ENCODE measurements at regions not wholly inside any gene's neighbourhood (a gene's known extent, or its start where the extent isn't known, plus 50 kb on each side); places are given as distances from the start of the nearest gene placed in this dataset.

DNA sequence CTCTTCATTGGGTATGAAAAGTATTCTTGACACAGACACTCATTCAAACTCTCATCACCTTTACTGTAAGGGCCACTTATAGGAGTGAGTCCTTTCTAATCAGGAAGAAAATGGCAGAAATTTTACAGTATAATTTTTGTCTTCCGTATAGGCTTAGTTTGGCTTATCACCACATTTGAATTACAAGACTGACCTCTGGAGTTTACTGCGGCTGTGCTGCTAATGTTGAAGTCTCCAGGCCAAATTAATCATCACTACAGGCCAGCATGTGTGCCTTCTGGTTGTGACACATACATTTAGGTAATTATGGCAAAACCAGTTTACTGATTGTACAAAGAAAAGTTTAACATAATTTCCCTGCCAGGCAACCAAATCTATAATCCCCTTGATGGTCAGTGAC, 753.6 kb upstream of the GCFC2 start:
- TF ChIP-seq, protein P1, sequence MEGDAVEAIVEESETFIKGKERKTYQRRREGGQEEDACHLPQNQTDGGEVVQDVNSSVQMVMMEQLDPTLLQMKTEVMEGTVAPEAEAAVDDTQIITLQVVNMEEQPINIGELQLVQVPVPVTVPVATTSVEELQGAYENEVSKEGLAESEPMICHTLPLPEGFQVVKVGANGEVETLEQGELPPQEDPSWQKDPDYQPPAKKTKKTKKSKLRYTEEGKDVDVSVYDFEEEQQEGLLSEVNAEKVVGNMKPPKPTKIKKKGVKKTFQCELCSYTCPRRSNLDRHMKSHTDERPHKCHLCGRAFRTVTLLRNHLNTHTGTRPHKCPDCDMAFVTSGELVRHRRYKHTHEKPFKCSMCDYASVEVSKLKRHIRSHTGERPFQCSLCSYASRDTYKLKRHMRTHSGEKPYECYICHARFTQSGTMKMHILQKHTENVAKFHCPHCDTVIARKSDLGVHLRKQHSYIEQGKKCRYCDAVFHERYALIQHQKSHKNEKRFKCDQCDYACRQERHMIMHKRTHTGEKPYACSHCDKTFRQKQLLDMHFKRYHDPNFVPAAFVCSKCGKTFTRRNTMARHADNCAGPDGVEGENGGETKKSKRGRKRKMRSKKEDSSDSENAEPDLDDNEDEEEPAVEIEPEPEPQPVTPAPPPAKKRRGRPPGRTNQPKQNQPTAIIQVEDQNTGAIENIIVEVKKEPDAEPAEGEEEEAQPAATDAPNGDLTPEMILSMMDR (IDR thresholded peaks at IDR 0.05): no peak
- no peak for TF ChIP-seq ZFX (IDR thresholded peaks at IDR 0.05; ENCODE audit: borderline replicate concordance)
